ENCODE measurements at regions not wholly inside any gene's neighbourhood (a gene's known extent, or its start where the extent isn't known, plus 50 kb on each side); places are given as distances from the start of the nearest gene placed in this dataset.

DNA sequence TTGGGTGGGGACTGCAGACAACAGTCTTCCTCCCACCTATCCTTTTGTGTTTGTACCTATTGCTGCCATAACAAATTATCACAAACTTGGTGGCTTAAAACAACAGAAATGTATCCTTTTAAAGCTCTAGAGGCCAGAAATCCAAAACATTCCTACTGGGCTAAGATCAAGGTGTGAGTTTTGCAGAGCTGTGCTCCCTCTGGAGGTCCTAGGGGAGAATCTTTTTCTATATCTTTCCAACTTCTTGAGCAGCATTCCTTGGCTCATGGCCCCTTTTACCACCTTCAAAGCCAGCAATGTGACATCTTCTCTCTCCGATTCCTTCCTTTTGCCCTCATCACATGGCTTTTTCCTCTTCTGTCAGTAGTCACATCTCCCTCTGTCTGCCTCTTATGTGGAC lies 190.6 kb downstream of the TTC8 start:
- Histone ChIP-seq H3K23me2 (ENCODE audit: insufficient read length, low read depth, low read length, poor library complexity, severe bottlenecking) (no peaks in the 10 kb centered on the region), H4K91ac (ENCODE audit: insufficient read length, low read depth, low read length) (no peak overlapping the region), H3K23ac (ENCODE audit: insufficient read length, low read depth, low read length) (no peak overlapping the region), H3K79me2 (ENCODE audit: insufficient read depth, low read length) (no peaks in the 10 kb centered on the region), H2BK5ac (ENCODE audit: insufficient read length, low read length) (no peak overlapping the region), H3K27ac (ENCODE audit: insufficient read length, low read depth, low read length) (no peak overlapping the region), H3K9me3 (ENCODE audit: control insufficient read depth, low read depth, low read length) (no peaks in the 10 kb centered on the region), H3K56ac (ENCODE audit: insufficient read length, low read depth, low read length) (no peak overlapping the region), H3T11ph (ENCODE audit: low read length) (no peak overlapping the region), H4K8ac (replicated peaks; ENCODE audit: insufficient read length, low read depth, low read length) (no peak overlapping the region), H3K4ac (ENCODE audit: low read depth, low read length) (no peak overlapping the region), H2BK12ac (ENCODE audit: insufficient read length, low read depth, low read length) (no peak overlapping the region), H3K27me3 (ENCODE audit: insufficient read depth, low read length) (no peaks in the 10 kb centered on the region), H3K4me2 (ENCODE audit: insufficient read depth, insufficient read length, low read length) (no peak overlapping the region), H2AK5ac (ENCODE audit: insufficient read length, low read length) (no peak overlapping the region), H3K4me1 (ENCODE audit: insufficient read depth, low read length) (no peaks in the 10 kb centered on the region), H2BK15ac (ENCODE audit: low read depth, low read length) (no peak overlapping the region), H4K5ac (ENCODE audit: insufficient read length, low read depth, low read length) (no peak overlapping the region), H4K20me1 (ENCODE audit: control insufficient read depth, insufficient read depth, insufficient read length) (no peaks in the 10 kb centered on the region), H3K14ac (ENCODE audit: insufficient read depth, low read length) (no peak overlapping the region), H2BK20ac (ENCODE audit: low read depth, low read length, poor library complexity, severe bottlenecking) (no peak overlapping the region), H3K79me1 (ENCODE audit: insufficient read depth, low read depth, low read length, poor library complexity, severe bottlenecking) (no peaks in the 10 kb centered on the region), H2AFZ (ENCODE audit: low read length) (no peak overlapping the region), H3K18ac (ENCODE audit: insufficient read length, low read depth, low read length) (no peak overlapping the region), H3K9ac (ENCODE audit: extremely low read depth, insufficient read length, low read length) (no peak overlapping the region), H2BK120ac (ENCODE audit: low read depth, low read length, poor library complexity, severe bottlenecking) (no peak overlapping the region)
- H3K27me3 Mint-ChIP-seq (ENCODE audit: low read depth), result peaks cover 23% of the 10 kb centered on the region
- no peak overlapping the region for H3K27ac Mint-ChIP-seq
- H3K36me3 Mint-ChIP-seq (ENCODE audit: insufficient read depth in 1 of 3, low read depth in 3 of 3), result no peaks in the 10 kb centered on the region
- peaks cover 4 to 9% of the 10 kb centered on the region in 2 experiments; a peak in 2 of 5 replicates for H3K9me3 Mint-ChIP-seq
- no peak overlapping the region for H3K4me3 Mint-ChIP-seq
- DNase-seq, result no peak
- WGBS (ENCODE audit: extremely low coverage, insufficient read length, low lambda C conversion rate), result no CpG with 5 or more reads among the region's 1 CpG
- peaks cover 0 to 3% of the 10 kb centered on the region in 2 experiments; a peak in 2 of 4 replicates for H3K4me1 Mint-ChIP-seq
- TF ChIP-seq CTCF (conservative IDR thresholded peaks at IDR 0.05), result peak; percentile 30; the same call in 2 of the 3 replicates
